Activated CD4-positive, alpha-beta memory T cell treated with anti-CD3 and anti-CD28 coated beads for 36 hours (primary cell): ENCODE measurements at regions not wholly inside any gene's neighbourhood (a gene's known extent, or its start where the extent isn't known, plus 50 kb on each side); places are given as distances from the start of the nearest gene placed in this dataset.

Source experiments
- CTCF ChIA-PET: fragments of 350-600 bp; sonication (Branson Sonifier 250); formaldehyde crosslinking; loops from one replicate; lab custom pipeline; 2021; ENCODE audit warnings: antibody characterized with exemption, inconsistent platforms; lab: Charles Lee
- POLR2A ChIA-PET: fragments of 350-600 bp; sonication (Branson Sonifier 250); formaldehyde crosslinking; loops from one replicate; lab custom pipeline; 2021; ENCODE audit warnings: antibody characterized with exemption; lab: Charles Lee
- DNase-seq: peaks from one replicate; pipeline ENCODE4 v3.0.0-alpha.2; 2020
- H3K27ac Mint-ChIP-seq: one replicate; pipeline ENCODE4 v1.8.0; 2021; ENCODE audit warnings: mixed read lengths
- H3K27me3 Mint-ChIP-seq: one replicate; pipeline ENCODE4 v1.8.0; 2021; ENCODE audit warnings: mixed read lengths
- H3K36me3 Mint-ChIP-seq: one replicate; pipeline ENCODE4 v1.8.0; 2021; ENCODE audit warnings: mixed read lengths
- H3K4me1 Mint-ChIP-seq: one replicate; pipeline ENCODE4 v1.8.0; 2021; ENCODE audit warnings: low read depth, mixed read lengths
- H3K4me3 Mint-ChIP-seq: one replicate; pipeline ENCODE4 v1.8.0; 2021; ENCODE audit warnings: mild to moderate bottlenecking, mixed read lengths
- H3K9me3 Mint-ChIP-seq: one replicate; pipeline ENCODE4 v1.8.0; 2021; ENCODE audit warnings: mixed read lengths
- intact Hi-C: fragments of 100-400 bp; cut with micrococcal nuclease; formaldehyde crosslinking; loops from one replicate; pipeline ENCODE4 v1.15.1; 2023

GRCh38 chr1:30042438-30043147 lies 680.8 kb downstream of the MATN1 start:
- Mint-ChIP-seq H3K4me1 (no peaks in the 10 kb centered on the region), H3K9me3 (peaks cover 8% of the 10 kb centered on the region), H3K4me3 (no peak overlapping the region), H3K27me3 (peaks cover 11% of the 10 kb centered on the region), H3K27ac (no peak overlapping the region), H3K36me3 (no peaks in the 10 kb centered on the region)
- ChIA-PET POLR2A (no interaction called here), CTCF (no interaction called here)
- intact Hi-C loops, result no loop called here
- DNase-seq, result no peak

GRCh38 chr1:30041741-30042437 lies 681.5 kb downstream of the MATN1 start:
- no peak overlapping the region for H3K4me3 Mint-ChIP-seq
- no peak for DNase-seq
- peaks cover 8% of the 10 kb centered on the region for H3K9me3 Mint-ChIP-seq
- ChIA-PET CTCF (no interaction called here), POLR2A (no interaction called here)
- H3K27ac Mint-ChIP-seq, result no peak overlapping the region
- H3K27me3 Mint-ChIP-seq, result peaks cover 11% of the 10 kb centered on the region
- no peaks in the 10 kb centered on the region for H3K4me1 Mint-ChIP-seq
- no peaks in the 10 kb centered on the region for H3K36me3 Mint-ChIP-seq
- intact Hi-C loops, result no loop called here

GRCh38 chr1:30040081-30041019 lies 683.0 kb downstream of the MATN1 start:
- DNase-seq, result no peak
- Mint-ChIP-seq H3K4me1 (no peaks in the 10 kb centered on the region), H3K9me3 (peaks cover 8% of the 10 kb centered on the region), H3K27me3 (peaks cover 15% of the 10 kb centered on the region), H3K27ac (no peak overlapping the region), H3K36me3 (no peaks in the 10 kb centered on the region), H3K4me3 (no peak overlapping the region)
- CTCF ChIA-PET, result no interaction called here
- POLR2A ChIA-PET, result no interaction called here
- intact Hi-C loops, result no loop called here

DNA sequence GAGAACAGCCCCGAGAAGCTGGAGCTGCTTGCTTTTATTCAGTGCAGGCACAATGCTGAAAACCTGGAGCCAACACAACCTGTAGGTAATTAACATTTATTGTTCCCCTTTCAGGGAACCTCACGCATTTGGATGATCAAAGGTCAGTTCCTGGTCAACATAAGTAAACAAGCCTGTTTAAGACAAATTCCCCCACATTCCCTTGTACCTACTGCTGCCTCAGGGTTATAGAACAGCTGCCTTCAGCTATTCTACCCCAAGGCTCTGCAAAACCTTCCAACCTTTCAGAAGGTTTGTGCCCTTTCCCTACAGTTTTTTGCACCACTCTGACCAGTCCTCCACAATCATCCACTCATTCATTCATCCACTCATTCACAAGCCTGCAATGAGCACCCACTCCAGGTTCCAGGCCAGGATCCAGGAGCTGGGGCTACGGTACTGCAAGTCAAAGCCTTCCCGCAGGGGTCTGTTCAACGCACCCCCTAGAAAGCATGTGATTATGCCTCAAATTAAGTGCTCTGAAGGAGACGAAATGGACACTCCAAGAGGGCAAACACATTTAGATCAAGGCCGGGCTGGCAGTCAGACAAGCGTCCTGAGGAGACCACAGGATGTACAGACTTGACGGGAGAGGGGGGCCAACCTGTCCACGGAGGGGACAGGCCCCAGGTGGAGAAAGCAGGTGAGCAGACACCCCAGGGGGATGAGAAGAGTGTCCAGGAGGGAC lies 683.9 kb downstream of the MATN1 start:
- Mint-ChIP-seq H3K36me3 (no peaks in the 10 kb centered on the region), H3K4me1 (no peaks in the 10 kb centered on the region), H3K27ac (no peak overlapping the region), H3K27me3 (peaks cover 12% of the 10 kb centered on the region), H3K9me3 (peaks cover 8% of the 10 kb centered on the region), H3K4me3 (no peak overlapping the region)
- ChIA-PET CTCF (no interaction called here), POLR2A (no interaction called here)
- intact Hi-C loops, result no loop called here
- DNase-seq, result no peak

DNA sequence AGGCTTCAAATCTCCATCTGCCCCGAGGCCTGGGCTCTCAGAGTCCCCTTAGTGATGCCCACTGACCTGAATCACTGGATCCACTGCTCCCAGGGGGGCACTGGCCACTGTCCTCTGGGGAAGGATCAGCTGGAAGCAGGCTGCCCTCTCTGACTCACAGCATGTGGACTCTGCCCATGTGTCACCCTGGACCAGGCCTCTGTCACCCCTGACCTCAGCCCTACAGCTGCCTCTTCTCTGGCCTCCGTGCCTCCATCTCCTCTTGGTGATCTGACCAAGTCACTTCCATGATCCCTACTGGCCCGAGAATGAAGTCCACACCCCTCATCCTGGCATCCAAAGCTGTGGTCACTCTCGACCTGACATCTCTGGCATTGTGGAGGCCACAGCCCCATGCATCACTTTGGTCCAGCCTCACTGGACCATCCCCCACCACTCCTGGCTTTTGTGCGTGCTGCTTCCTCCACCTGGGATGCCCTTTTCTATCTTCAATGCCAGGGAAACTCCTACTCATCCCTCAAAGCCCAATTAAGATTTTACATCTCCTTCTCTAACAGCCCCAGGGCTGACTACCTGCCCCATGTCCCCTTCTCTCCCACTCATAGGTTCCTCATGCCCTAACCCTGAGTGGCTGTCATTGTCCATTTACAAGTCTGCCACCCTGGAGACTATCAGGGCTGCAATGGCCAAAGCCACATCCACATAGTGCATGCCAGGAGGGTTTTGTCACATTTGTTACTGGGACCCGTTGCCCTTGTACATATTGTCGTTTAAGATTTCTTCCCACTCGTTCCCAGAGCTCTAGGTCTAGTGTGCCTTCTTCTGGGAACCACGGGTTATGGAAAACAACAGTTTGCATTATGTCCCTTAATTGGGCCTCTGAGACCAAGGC lies 685.0 kb downstream of the MATN1 start:
- Mint-ChIP-seq H3K27ac (no peak overlapping the region), H3K36me3 (no peaks in the 10 kb centered on the region), H3K4me3 (no peak overlapping the region), H3K9me3 (peaks cover 3% of the 10 kb centered on the region), H3K27me3 (peaks cover 12% of the 10 kb centered on the region), H3K4me1 (no peaks in the 10 kb centered on the region)
- intact Hi-C loops, result no loop called here
- no peak for DNase-seq
- ChIA-PET CTCF (no interaction called here), POLR2A (no interaction called here)

- no peak overlapping the region for H3K4me3 Mint-ChIP-seq
- no peak for DNase-seq
- no peaks in the 10 kb centered on the region for H3K36me3 Mint-ChIP-seq
- ChIA-PET POLR2A (no interaction called here), CTCF (no interaction called here)
- intact Hi-C loops, result no loop called here
- H3K27ac Mint-ChIP-seq, result no peak overlapping the region
- H3K27me3 Mint-ChIP-seq, result peaks cover 12% of the 10 kb centered on the region
- H3K4me1 Mint-ChIP-seq, result no peaks in the 10 kb centered on the region
- peaks cover 4% of the 10 kb centered on the region for H3K9me3 Mint-ChIP-seq
Measured at GRCh38 chr1:30037251-30038118, 685.9 kb downstream of the MATN1 start.

GRCh38 chr1:30036666-30037065 lies 686.7 kb downstream of the MATN1 start:
- H3K4me1 Mint-ChIP-seq, result no peaks in the 10 kb centered on the region
- no peak overlapping the region for H3K4me3 Mint-ChIP-seq
- H3K27ac Mint-ChIP-seq, result no peak overlapping the region
- intact Hi-C loops, result no loop called here
- H3K27me3 Mint-ChIP-seq, result peaks cover 12% of the 10 kb centered on the region
- H3K9me3 Mint-ChIP-seq, result peaks cover 7% of the 10 kb centered on the region
- ChIA-PET CTCF (no interaction called here), POLR2A (no interaction called here)
- DNase-seq, result no peak
- H3K36me3 Mint-ChIP-seq, result no peaks in the 10 kb centered on the region

DNA sequence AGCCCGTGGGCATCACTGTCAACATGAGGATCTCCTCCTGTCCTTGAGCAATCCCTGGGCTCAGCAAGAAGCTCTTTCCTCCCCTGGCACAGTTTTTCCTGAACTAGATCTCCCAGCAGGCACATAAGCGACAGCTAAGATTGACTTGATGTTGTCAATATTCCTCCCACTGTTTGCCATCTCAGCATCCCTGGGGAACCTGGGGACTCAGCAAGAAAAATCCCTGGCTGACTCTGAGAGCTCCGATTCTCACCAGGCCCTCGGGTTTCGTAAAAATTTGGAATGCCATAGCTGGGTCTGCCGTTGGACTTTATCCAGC lies 687.2 kb downstream of the MATN1 start:
- CTCF ChIA-PET, result no interaction called here
- POLR2A ChIA-PET, result no interaction called here
- no peak overlapping the region for H3K4me3 Mint-ChIP-seq
- peaks cover 7% of the 10 kb centered on the region for H3K9me3 Mint-ChIP-seq
- no peak for DNase-seq
- H3K27me3 Mint-ChIP-seq, result peaks cover 12% of the 10 kb centered on the region
- H3K4me1 Mint-ChIP-seq, result no peaks in the 10 kb centered on the region
- no peak overlapping the region for H3K27ac Mint-ChIP-seq
- H3K36me3 Mint-ChIP-seq, result no peaks in the 10 kb centered on the region
- intact Hi-C loops, result no loop called here

DNA sequence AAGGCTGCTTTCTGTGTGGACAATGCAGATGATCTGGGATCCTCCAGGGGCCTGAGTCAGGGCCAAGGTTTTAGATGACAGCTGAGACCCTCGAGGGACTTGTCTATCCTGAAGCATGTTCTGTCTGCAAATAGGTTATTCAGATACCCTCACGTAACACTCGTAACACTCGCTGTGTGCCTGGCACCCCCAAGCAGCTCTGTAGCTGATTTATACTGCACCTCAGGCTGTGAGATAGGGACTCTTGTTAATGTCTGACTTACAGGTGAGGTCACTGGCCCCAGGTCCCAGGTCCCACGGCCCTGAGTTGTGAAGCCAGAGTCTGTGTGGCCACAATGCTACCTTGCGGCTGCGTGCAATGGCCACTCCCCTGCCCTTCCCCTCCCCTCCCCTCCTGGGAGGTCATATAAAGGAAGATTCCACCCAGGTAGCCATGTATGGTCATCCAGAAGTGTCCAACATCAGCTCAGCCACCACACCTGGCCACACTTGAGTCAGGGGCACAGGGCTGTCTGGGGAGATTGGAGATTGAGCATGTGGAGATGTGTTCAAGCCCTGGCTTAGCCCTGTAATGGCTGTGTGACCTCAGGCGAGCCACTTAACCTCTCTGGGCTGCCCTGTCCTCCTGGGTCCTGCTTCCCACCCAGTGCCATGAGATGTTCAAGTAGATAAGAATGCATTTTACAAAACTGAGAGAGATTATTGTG lies 687.7 kb downstream of the MATN1 start:
- ChIA-PET POLR2A (no interaction called here), CTCF (no interaction called here)
- Mint-ChIP-seq H3K9me3 (peaks cover 7% of the 10 kb centered on the region), H3K27ac (no peak overlapping the region), H3K4me3 (no peak overlapping the region), H3K27me3 (peaks cover 12% of the 10 kb centered on the region), H3K4me1 (no peaks in the 10 kb centered on the region), H3K36me3 (no peaks in the 10 kb centered on the region)
- no peak for DNase-seq
- intact Hi-C loops, result no loop called here

- CTCF ChIA-PET, result no interaction called here
- Mint-ChIP-seq H3K9me3 (peaks cover 7% of the 10 kb centered on the region), H3K4me1 (no peaks in the 10 kb centered on the region), H3K27me3 (peaks cover 11% of the 10 kb centered on the region), H3K4me3 (no peak overlapping the region), H3K27ac (no peak overlapping the region), H3K36me3 (no peaks in the 10 kb centered on the region)
- POLR2A ChIA-PET, result no interaction called here
- intact Hi-C loops, result no loop called here
- no peak for DNase-seq
Measured at GRCh38 chr1:30034627-30035521, 688.5 kb downstream of the MATN1 start.
